IPS-11a (cell line): ENCODE measurements at regions not wholly inside any gene's neighbourhood (a gene's known extent, or its start where the extent isn't known, plus 50 kb on each side); places are given as distances from the start of the nearest gene placed in this dataset.
A peak's percentile ranks its signal among the peaks of the same experiment; 100 is the strongest.
"Not testable (repeated sequence)": the region's sequence is repeated elsewhere in the genome, so short reads cannot be mapped to it uniquely, and the experiment has no call there.

ENCODE experiments used
- H3K4me3 ChIP-seq: one replicate; pipeline ENCODE4 v1.5.1; 2013; ENCODE audit warnings: low read depth, low read length, control low read depth

GRCh38 chr3:125697126-125697525 is 101.8 kb upstream of the OSBPL11 start:
- H3K4me3 ChIP-seq = not testable (repeated sequence)

- not testable (repeated sequence) for H3K4me3 ChIP-seq
Measured at GRCh38 chr3:125697979-125698640, 102.8 kb upstream of the OSBPL11 start.

GRCh38 chr3:125715651-125716050 is 120.4 kb upstream of the OSBPL11 start:
- H3K4me3 ChIP-seq = no peak overlapping the region

GRCh38 chr3:125732151-125732550 is 136.9 kb upstream of the OSBPL11 start:
- H3K4me3 ChIP-seq = not testable (repeated sequence)

- not testable (repeated sequence) for H3K4me3 ChIP-seq
Measured at GRCh38 chr3:125741991-125742718, 146.9 kb upstream of the OSBPL11 start.

- not testable (repeated sequence) for H3K4me3 ChIP-seq
Measured at GRCh38 chr3:125742845-125743244, 147.5 kb upstream of the OSBPL11 start.

GRCh38 chr3:125757050-125757449 is 161.8 kb upstream of the OSBPL11 start:
- H3K4me3 ChIP-seq = not testable (repeated sequence)

GRCh38 chr3:125758641-125759130 is 163.4 kb upstream of the OSBPL11 start:
- H3K4me3 ChIP-seq = not testable (repeated sequence)

GRCh38 chr3:125762601-125763000 is 167.3 kb upstream of the OSBPL11 start:
- H3K4me3 ChIP-seq = not testable (repeated sequence)

GRCh38 chr3:125766285-125766826 is 171.1 kb upstream of the OSBPL11 start:
- H3K4me3 ChIP-seq = peak overlapping the region; percentile 17

GRCh38 chr3:125766931-125767330 is 171.6 kb upstream of the OSBPL11 start:
- H3K4me3 ChIP-seq = not testable (repeated sequence)

- H3K4me3 ChIP-seq = no peak overlapping the region
Measured at GRCh38 chr3:125767641-125768040, 172.3 kb upstream of the OSBPL11 start.

- not testable (repeated sequence) for H3K4me3 ChIP-seq
Measured at GRCh38 chr3:125768821-125769220, 173.5 kb upstream of the OSBPL11 start.

GRCh38 chr3:125771506-125771905 is 176.2 kb upstream of the OSBPL11 start:
- H3K4me3 ChIP-seq = not testable (repeated sequence)

- H3K4me3 ChIP-seq = not testable (repeated sequence)
Measured at GRCh38 chr3:125774433-125775034, 179.2 kb upstream of the OSBPL11 start.

- H3K4me3 ChIP-seq = not testable (repeated sequence)
Measured at GRCh38 chr3:125775106-125775505, 179.8 kb upstream of the OSBPL11 start.

GRCh38 chr3:125775606-125776294 is 180.5 kb upstream of the OSBPL11 start:
- not testable (repeated sequence) for H3K4me3 ChIP-seq

- H3K4me3 ChIP-seq = not testable (repeated sequence)
Measured at GRCh38 chr3:125779276-125779675, 184.0 kb upstream of the OSBPL11 start.

- H3K4me3 ChIP-seq = not testable (repeated sequence)
Measured at GRCh38 chr3:125779918-125780317, 184.6 kb upstream of the OSBPL11 start.

GRCh38 chr3:125781678-125782077 is 186.4 kb upstream of the OSBPL11 start:
- H3K4me3 ChIP-seq = not testable (repeated sequence)

- H3K4me3 ChIP-seq = not testable (repeated sequence)
Measured at GRCh38 chr3:125790312-125790711, 178.7 kb upstream of the ROPN1B start.
